Activated CD4-positive, alpha-beta T cell treated with anti-CD3 and anti-CD28 coated beads for 1 hour (primary cell): ENCODE measurements at regions not wholly inside any gene's neighbourhood (a gene's known extent, or its start where the extent isn't known, plus 50 kb on each side); places are given as distances from the start of the nearest gene placed in this dataset.

ENCODE experiments used
- DNase-seq: peaks from one replicate; pipeline ENCODE4 v3.0.0-alpha.2; 2020

DNA sequence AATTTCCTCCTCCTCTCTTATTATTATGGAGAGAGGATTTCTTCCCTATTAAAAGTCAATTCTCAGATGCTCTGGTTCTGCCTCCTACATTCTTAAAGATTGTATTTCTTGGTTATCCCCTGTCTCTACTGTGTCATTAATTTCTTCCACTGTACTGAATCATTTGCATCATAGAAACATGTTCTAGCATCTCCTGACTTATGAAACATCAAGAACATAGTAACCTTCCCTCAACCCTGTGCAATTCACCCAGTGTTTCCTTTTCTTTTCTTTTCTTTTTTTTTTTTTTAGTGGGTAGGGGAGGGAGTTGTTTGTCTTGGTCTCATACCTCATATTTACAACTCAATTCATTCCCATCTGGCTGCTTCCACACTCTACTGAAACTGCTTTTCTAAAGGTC, 288.0 kb upstream of the PLET1 start:
- DNase-seq, result no peak

DNA sequence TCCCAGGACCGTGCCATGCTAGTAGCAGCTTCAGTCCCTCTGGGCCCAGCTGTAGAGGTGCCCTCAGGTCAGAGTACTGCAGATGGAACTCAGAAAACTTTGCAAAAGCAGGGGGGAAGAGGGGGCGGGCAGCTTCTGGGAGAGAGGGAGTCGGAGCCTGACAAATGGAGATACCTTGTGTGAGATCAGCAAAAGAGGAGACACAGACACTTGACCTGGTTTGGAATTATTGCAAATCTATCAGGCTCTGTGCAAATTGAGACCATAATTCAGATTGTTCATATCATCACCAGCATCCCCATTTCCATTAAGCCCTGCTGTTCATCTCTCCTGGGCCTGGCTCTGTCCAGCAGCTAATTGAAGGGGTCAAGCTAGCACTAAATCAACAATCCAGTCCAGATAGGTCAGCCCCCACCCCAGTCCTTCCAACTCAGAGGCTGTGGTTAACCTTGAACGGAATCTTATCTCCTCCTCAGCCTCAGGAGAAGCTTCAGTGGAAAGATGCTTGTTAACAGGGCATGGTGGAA, 292.6 kb upstream of the PLET1 start:
- DNase-seq, result no peak

DNA sequence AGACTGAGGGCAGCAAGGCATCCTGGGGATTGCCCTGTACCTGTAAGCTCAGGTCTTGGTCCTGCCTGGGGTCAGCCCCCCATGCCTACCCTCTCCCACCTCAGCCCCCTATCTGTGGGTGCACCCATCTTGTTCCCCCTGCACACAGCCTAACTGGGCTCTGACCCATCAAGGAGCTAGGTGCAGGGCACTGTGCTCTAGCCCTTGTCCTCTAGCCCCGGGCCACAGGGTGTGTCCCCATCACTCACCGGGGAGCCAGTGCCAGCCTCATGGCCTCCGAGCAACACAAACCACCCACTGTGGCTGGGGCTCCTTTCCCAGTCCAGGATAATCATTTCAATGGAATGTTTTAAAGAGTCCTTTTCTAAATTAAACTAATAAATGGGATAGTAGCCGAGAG, 293.9 kb upstream of the PLET1 start:
- no peak for DNase-seq

DNA sequence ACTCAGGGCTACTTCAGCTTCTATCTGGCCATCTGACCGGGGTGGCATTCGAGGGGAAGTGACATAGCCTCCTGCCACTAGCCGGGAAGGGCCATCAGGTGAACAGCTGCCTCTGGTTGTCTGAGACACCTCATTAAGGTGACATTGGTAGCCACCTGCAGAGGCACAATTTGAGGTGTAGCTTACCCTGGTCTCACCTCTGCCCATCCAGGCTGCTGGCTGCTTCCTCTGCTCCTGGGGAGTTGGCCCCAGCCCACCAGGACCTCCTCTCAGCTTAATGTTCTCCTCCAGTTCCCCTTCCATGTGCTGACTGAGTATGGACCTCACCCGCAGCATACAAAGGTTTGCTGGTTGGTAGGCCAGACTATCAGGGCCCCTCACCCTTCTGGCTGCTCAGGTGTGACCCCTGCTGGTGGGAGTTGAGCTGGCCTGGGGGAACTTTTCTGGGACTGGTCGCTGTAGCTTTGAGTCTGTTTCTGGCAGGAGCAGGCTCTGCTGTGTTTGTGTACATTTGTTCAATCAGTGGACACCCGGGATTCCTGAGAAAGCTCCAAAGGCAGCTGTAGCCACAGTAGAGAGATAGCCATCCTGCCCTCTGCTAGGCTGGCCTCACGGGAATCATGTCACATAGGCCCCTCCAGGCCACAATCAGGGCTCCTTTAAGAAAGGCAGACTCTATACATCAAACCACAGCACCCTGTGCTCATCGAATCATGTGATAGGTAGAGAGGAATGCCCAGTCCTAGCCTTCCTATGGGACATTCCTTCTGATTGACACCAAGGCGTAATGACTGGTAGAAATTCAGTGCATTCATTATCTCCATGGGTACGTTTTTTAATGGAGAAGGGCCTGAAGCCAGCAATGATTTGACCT, 295.1 kb upstream of the PLET1 start:
- DNase-seq, result peak; percentile 50

DNA sequence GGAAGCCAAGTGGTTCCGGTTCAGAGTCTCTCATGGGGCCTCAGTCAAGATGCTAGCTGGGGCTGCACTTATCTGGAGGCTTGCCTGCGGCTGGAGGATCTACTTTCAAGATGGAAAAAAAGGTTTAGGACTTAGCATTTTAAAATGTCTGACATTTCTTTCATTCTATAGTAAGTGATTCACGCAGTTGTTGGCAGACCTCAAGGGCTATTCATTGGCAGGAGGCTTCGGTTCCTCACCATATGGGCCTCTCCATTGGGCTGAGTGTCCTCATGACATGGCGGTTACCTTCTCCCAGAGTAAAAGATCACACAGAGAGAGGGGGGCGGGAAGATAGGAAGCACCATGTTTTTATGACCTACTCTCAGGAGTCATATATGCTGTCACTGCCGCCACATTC, 298.0 kb upstream of the PLET1 start:
- no peak for DNase-seq

DNA sequence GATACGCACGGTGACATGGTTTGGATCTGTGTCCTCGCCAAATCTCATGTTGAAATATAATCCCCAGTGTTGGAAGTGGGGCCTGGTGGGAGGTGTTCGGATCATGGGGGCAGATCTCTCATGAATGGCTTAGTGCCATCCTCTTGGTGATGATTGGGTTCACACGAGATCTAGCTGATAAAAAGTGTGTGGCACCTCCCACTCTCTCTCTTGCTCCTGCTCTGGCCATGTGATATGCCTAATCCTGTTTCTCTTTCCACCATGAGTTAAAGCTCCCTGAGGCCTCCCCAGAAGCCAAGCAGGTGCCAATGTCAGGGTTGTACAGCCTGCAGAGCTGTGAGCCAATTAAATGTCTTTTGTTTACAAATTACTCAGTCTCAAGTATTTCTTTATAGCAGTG, 303.1 kb upstream of the PLET1 start:
- DNase-seq, result no peak

DNA sequence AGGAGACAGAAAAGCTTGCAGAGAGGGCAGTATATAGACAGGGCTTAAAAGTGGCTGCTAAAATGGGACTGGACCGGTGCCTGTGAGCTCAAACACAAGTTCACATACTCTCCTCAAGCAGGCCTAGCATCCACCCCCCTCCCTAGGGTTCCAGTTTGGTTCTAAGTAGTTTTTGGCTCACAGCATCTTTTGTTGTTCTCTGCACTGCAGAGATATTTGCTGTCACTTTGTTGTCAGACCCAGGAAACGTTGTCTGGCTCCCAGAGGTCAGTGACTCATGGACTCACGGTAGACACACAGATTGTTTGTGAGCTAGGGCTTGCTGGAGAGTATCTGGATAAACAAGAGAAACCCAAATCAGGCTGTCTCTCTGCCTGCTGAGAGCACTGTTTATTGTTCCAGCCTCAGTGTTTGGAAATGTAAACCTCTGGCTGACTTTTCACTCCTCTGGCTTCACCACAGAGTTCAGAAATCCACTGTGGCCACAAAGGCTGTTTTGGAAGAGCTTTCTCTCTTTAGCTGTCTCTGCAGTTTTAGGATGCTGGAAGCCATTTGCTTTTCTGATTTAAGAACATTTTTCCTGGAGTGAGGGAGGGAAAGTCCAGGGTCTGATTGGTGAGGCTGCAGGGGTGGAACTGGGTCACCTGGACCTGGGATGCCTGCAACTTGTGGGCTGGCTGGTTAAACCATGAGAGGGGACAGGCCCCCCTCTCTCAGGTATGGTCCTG, 303.7 kb upstream of the PLET1 start:
- DNase-seq, result no peak

DNA sequence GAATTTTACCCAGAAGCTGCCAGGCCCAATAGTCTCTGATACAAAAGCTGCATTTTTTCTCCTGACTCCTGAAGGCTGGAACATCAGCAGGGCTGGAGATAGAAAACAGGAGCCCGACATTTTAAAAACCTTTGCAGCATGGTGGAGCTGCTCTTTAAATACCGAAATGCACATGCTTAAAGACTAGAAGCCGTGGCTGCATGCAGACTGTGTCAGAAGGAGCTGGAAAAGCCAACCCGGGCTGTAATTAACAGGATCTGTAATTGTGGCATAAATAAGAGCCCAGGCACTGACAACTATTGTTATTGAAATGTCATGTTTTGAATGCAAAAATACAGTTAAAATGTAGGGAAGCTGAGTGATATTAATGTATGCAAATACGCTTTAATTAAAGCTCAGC, 304.9 kb upstream of the PLET1 start:
- no peak for DNase-seq

DNA sequence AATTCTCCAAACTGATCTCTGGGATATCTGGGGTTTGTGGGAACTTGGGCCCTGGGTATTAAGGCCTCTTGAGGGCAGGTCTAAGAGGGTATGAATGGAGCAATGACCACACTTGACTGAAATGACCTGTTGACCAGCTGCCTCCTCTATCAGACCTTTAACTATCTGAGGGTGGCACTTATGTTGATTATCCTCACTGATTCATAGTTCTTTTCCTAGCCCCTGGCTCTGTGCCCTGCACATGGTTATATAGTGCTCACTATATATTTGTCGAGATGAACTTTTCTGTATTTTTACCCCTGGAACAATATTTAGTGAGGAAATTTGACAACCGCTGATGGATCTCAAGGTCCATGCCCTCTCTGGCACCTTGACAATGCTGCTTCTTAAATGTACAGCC, 305.5 kb upstream of the PLET1 start:
- DNase-seq, result no peak

DNA sequence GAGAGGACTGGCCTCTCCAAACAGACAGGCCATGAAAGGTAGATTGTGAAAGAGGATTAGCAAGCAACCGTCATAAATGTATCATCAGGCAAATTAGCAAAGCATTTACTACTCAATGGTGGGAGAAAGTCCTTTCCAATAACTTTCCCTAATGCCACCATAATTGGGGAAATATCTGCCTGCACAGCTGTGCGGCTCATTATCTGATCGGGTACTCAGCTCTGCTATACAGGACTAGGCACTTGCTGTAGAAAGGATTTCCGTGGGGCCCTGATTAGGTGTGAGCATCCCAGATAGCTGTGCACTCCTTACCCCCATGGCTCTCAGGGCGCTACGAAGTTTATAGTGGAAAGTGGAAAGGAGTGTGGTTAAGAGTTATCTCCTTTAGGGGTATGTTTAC, 309.7 kb upstream of the PLET1 start:
- DNase-seq, result no peak

DNA sequence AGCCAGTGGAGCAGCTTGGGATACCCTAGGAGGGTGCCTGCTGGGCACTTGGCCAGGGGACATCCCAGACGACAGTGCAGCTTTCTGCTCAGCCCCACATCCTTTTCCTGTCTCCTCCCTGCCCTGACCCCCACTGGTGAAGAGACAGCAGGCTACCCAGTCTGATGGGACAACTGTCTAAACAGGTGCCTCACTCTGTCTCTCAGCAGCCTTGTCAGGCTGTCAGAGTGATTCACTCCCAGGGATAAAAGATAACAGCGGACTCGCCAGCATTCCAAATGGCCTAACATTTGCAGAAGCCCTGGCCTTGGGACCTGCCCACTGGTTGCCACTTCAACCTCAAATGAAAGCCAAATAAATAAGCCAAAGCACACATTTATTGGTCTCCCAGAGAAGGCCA, 318.6 kb upstream of the PLET1 start:
- no peak for DNase-seq

DNA sequence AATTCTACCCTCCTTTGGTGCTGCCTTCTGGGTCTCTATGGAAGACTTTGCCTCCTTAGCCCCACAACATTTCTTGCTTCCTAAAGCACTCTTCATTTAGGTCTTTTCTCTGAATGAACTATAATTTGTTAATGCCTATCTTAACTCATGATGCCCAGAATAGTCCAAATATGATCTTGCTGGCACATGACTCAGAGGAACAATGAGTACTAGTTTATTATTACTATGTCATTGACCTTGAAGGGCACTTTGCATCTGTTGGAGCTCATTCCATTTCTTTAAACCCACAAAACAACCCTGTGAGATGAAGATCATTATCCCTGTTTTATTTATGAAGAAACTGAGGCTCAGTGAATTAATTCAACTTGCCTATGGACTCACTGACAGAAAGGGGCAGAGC, 320.2 kb upstream of the PLET1 start:
- no peak for DNase-seq

DNA sequence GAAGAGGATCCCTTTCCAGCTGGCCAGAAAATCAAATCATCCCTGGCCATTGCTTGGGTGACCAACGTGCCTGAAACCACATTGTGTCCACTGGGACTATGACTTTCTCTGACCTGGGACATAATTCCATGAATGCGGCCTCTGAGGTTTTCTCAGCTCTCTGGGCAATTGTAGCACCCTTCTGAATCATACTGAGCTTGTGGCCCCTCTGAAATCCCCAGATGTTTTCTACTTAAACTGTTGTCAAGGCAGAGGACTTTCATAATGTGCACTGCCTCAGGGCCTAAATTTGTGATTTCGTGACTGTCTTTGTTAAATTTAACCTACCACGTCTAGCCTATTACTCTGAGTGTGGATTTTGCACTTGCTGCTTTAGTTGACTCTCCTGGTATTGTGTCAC, 321.1 kb upstream of the PLET1 start:
- DNase-seq, result no peak

DNA sequence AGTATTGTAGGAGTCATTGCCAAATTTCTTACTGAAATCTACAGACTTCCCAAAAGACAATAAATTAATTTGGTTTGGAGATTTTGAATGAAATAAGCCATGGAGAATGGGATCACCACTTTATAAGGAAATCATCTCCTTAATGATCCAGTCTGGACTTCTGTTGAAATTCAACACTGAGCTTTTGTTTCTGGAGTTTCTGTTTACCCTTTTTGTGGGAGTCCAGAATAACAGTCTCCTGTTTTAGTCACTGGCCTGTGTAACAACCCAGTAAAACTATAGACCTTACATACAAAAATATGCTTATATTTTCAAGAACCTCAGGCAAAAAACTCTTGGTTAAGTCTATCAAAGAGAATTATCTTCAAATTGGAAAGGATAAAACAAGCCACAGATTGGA, 321.7 kb upstream of the PLET1 start:
- DNase-seq, result no peak

DNA sequence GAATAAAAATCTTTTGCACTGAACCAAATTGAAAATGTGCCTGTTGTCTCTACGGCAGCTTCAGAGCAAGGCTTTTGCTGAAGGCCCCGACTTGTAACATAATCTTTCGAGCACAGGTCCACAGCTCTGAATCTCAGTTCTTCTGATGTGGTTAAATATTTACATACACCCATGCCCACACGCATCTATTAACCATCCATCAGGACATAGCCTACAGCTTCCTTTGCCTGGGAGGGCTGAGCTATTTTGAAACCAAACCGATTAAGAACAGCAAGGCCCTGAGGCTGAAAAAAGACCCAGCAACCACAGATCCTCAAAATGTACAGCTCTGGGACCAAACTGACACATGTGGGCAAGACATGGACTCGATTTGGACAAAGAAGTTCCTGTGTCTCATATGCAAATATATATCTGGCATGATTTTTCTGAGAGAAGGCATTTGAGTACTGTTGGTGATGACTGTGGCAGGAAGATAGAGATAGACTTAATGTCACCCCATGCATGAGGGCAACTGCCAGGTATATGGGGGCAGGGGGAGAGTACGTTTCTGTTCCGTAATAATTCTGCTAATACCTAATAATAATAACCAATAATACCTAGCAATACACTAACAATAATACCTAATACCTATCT, 322.7 kb upstream of the PLET1 start:
- DNase-seq, result no peak

DNA sequence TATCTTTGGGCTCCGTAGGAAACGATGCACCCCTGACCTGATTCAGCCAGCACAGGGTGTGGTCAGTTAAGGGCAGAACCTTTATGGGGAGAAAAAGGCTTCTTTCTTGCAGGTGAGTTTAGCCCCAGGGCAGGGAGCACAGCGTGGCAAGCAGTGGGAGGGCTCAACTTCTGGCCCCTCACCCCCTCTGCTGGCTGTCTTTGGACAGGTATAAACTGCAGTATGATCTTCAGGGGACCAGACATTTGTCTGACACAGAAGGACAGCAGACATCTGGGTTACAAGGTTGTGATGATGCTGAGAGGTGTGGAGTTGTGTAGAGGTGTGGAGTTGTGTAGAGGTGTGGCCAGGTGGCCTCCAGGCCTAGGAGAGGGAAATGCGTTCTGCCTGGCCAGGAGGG, 324.0 kb upstream of the PLET1 start:
- no peak for DNase-seq

DNA sequence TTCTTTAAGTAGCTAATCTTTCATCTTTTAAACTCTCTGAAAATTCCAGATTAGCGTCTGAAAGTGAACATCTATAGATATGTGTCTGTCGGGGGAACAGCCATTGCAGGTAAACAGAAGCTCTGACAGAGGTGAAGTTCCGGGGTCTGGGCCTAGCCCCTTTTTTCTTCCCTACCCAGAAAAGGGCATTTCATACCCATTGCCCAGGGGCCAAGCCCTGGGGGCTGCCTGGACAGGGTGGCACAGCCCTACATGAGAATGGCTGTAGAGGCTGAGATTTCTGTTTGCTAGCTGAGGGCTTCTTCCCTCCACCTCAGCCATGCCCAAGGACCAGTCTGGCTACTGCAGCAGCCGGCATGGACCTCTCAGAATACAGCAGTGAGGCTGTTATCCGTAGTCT, 327.0 kb upstream of the PLET1 start:
- no peak for DNase-seq

DNA sequence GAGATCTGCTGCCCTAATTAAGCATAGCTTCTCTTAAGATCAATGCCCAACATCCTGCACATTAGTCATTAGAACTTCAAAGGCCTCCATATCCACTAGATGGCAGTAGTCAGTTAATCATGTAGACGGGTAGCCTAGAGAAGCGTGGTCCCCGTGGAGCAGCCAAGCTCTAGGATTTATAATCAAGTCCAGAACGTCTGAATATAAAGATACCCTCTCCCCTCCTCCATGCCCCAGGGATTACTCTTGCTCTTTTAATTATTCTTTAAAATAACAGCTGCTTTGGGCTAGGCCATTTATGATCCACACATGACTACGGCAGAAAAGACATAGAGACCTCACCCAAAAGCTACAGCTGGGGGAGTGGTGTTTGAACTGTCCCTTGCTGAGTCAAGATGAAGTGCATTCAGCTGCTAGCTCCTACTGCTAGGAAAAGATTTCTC, 327.6 kb upstream of the PLET1 start:
- no peak for DNase-seq

DNA sequence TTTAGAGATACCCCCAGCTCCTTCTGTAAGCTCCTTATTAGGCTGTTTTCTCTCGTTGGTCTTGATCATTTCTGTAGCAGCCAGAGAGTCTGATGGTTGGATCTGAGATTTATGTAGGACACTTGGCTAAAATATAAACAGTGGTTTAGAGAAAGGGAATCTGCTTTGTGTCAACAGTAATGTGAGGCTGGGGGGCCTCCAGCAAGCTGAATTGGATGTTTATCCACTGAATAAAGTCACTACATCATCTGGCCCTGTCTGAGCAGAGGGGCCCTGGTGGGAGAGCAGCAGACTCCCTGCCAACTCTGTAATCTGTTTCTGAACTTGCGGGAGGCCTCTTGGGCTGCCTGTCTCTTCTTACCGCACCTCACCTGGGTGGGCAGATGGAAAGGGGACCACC, 328.5 kb upstream of the PLET1 start:
- no peak for DNase-seq

DNA sequence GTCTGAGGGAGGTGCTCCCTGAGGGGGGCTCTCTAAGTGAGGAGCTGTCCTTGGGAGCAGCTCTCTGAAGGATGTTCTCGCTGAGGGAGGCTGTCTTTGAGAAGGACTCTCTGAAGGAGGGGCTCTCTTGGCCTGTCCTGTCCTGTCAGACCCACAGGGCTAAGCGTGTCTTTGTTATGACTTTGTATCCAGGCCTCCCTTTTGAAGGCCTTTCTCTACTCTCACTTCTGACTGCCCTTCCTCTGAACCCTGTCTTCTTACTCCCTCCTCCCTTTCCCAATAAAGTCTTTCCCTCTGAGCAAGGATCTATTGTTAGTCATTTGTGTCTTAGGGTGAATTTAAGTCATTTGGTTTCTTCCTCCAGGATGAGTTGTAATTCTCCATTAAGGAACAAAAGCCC, 330.1 kb upstream of the PLET1 start:
- no peak for DNase-seq

DNA sequence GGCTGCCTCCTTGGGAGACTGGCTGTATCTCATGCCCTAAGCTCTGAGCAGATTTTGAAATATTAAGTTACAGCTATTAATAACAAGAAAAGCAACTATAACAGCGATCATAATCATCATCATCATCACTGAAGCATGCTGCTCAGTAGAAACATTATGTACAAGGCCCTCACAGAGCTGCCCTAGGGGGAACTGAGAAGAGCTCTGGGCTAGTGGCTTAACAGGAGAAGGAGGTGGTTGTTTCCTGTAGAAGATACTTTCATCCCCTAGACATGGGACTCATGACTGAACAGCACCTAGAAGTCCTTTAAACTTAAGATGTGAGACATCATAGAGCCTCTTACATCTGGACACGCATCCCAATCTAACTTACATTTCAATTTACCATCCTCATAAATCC, 332.8 kb upstream of the PLET1 start:
- no peak for DNase-seq

DNA sequence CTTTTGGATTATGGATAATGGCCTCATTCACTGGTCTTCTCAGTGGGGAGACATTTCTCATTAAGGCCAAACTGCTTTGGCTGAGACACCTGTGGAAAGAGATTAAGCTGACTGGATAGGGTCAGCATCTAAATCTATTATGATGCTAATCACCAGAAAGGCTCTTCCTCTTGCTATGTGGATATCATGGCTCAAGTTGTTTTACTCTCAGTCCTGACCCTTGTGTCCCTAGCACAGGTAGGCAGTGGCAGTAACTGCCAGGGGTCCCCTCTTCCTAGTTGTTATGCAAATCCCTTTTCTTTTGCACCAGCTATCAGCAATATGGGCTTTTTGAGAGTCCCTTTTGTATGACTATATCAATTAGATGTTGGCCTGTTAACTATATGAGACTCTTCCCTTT, 335.7 kb upstream of the PLET1 start:
- no peak for DNase-seq

DNA sequence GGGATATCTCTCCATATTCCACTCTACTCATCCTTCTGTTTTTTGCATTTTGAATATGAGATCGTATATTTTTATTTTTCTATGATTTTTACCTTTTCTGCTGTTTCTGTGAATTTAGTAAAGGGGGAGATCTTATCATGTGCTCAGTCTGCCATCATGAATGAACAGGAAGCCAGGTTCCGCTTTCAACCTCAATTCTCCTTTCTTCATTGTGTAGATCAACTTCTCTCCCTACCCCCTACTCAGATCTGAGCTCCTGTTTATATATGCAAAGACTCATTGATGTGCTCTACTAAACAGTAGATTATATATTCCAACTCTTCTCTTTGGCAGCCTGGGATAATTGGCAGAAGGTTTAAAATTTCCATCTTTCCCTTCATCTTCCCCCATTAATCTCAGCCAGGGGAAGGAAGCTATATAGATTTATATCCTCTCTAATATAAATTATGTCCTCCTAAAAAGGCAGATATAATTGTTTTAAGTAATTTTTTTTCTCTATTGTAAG, 336.7 kb upstream of the PLET1 start:
- no peak for DNase-seq

DNA sequence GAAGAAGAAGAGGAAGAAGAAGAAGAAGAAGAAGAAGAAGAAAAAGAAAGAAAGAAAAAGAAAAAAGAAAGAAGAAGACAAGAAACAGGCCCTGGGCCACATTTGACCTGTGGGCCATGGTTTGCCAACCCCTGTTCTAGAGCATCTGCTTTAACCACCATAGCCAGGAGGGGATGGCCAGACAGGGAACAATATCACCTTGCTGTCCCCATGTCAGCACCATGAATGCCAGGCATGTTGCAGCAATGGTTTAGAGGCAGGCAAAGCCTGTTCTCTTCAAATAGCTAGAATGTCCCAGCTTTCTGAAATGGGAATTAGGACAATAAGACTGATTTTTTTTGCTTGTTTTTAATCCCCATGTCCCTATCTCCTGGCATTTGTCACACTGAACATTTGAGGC, 338.6 kb upstream of the PLET1 start:
- no peak for DNase-seq
